ENCODE measurements at regions not wholly inside any gene's neighbourhood (a gene's known extent, or its start where the extent isn't known, plus 50 kb on each side); places are given as distances from the start of the nearest gene placed in this dataset.
"Not testable (repeated sequence)": the region's sequence is repeated elsewhere in the genome, so short reads cannot be mapped to it uniquely, and the experiment has no call there.

- H3K9me3 ChIP-seq (ENCODE audit: insufficient read depth, low read depth, low read length), result no peaks in the 10 kb centered on the region
- no peak for DNase-seq (ENCODE audit: low read depth)
- no peaks in the 10 kb centered on the region for H3K4me1 ChIP-seq (ENCODE audit: insufficient read depth, low read length)
- no peaks in the 10 kb centered on the region for H3K36me3 ChIP-seq (ENCODE audit: insufficient read depth, low read length)
- Mint-ChIP-seq H3K4me1 (ENCODE audit: low read depth, unreplicated experiment) (no peaks in the 10 kb centered on the region), H3K27me3 (ENCODE audit: low read depth, unreplicated experiment) (no peaks in the 10 kb centered on the region), H3K36me3 (ENCODE audit: low read depth, unreplicated experiment) (no peaks in the 10 kb centered on the region), H3K4me3 (ENCODE audit: unreplicated experiment) (no peak overlapping the region), H3K27ac (ENCODE audit: unreplicated experiment) (no peak overlapping the region), H3K9me3 (ENCODE audit: unreplicated experiment) (no peaks in the 10 kb centered on the region)
- no peak overlapping the region for H3K4me3 ChIP-seq (ENCODE audit: insufficient read depth, low read depth, low read length)
- no peaks in the 10 kb centered on the region for H3K79me2 ChIP-seq (ENCODE audit: insufficient read depth, low read length)
- FAIRE-seq, result no peak
- TF ChIP-seq EZH2 (IDR thresholded peaks at IDR 0.05; ENCODE audit: insufficient read depth, low read length) (no peak), CTCF (IDR thresholded peaks at IDR 0.05; ENCODE audit: insufficient read depth, low read depth, low read length) (no peak)
- no peak overlapping the region for H3K9ac ChIP-seq (ENCODE audit: low read length)
- no peaks in the 10 kb centered on the region for H4K20me1 ChIP-seq (ENCODE audit: insufficient read depth, low read length)
- no peak overlapping the region for H2AFZ ChIP-seq (ENCODE audit: low read depth, low read length)
- no peak overlapping the region for H3K4me2 ChIP-seq (ENCODE audit: low read length)
- H3K27me3 ChIP-seq (ENCODE audit: insufficient read depth, low read length), result no peaks in the 10 kb centered on the region
- H3K27ac ChIP-seq (ENCODE audit: low read depth, low read length), result no peak overlapping the region
These were observed 81.2 kb upstream of the NAA35 start for GRCh38 chr9:85859765-85860164.

DNA sequence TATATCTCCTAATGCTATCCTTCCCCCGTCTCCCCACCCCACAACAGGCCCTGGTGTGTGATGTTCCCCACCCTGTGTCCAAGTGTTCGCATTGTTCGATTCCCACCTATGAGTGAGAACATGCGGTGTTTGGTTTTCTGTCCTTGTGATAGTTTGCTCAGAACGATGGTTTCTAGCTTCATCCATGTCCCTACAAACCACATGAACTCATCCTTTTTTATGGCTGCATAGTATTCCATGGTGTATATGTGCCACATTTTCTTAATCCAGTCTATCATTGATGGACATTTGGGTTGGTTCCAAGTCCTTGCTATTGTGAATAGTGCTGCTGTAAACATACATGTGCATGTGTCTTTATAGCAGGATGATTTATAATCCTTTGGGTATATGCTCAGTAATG is 79.1 kb upstream of the NAA35 start:
- not testable (repeated sequence) for H3K9me3 Mint-ChIP-seq (ENCODE audit: unreplicated experiment); H3K27me3 ChIP-seq (ENCODE audit: insufficient read depth, low read length); H3K27ac Mint-ChIP-seq (ENCODE audit: unreplicated experiment); DNase-seq (ENCODE audit: low read depth); H3K36me3 Mint-ChIP-seq (ENCODE audit: low read depth, unreplicated experiment); H3K27me3 Mint-ChIP-seq (ENCODE audit: low read depth, unreplicated experiment); H3K9me3 ChIP-seq (ENCODE audit: insufficient read depth, low read depth, low read length); H3K4me1 ChIP-seq (ENCODE audit: insufficient read depth, low read length); FAIRE-seq; H3K9ac ChIP-seq (ENCODE audit: low read length); H2AFZ ChIP-seq (ENCODE audit: low read depth, low read length); H3K4me1 Mint-ChIP-seq (ENCODE audit: low read depth, unreplicated experiment); H3K4me3 ChIP-seq (ENCODE audit: insufficient read depth, low read depth, low read length); H3K79me2 ChIP-seq (ENCODE audit: insufficient read depth, low read length); H4K20me1 ChIP-seq (ENCODE audit: insufficient read depth, low read length); H3K36me3 ChIP-seq (ENCODE audit: insufficient read depth, low read length); H3K4me3 Mint-ChIP-seq (ENCODE audit: unreplicated experiment); H3K27ac ChIP-seq (ENCODE audit: low read depth, low read length); H3K4me2 ChIP-seq (ENCODE audit: low read length)

- Histone ChIP-seq H3K4me1 (ENCODE audit: insufficient read depth, low read length) (no peaks in the 10 kb centered on the region), H2AFZ (ENCODE audit: low read depth, low read length) (no peak overlapping the region), H3K4me3 (ENCODE audit: insufficient read depth, low read depth, low read length) (no peak overlapping the region), H3K27ac (ENCODE audit: low read depth, low read length) (no peak overlapping the region), H3K79me2 (ENCODE audit: insufficient read depth, low read length) (no peaks in the 10 kb centered on the region), H3K4me2 (ENCODE audit: low read length) (no peak overlapping the region), H3K27me3 (ENCODE audit: insufficient read depth, low read length) (no peaks in the 10 kb centered on the region), H3K36me3 (ENCODE audit: insufficient read depth, low read length) (no peaks in the 10 kb centered on the region), H3K9me3 (ENCODE audit: insufficient read depth, low read depth, low read length) (no peaks in the 10 kb centered on the region), H4K20me1 (ENCODE audit: insufficient read depth, low read length) (no peaks in the 10 kb centered on the region), H3K9ac (ENCODE audit: low read length) (no peak overlapping the region)
- H3K27me3 Mint-ChIP-seq (ENCODE audit: low read depth, unreplicated experiment), result no peaks in the 10 kb centered on the region
- TF ChIP-seq CTCF (IDR thresholded peaks at IDR 0.05; ENCODE audit: insufficient read depth, low read depth, low read length), result no peak
- TF ChIP-seq EZH2 (IDR thresholded peaks at IDR 0.05; ENCODE audit: insufficient read depth, low read length), result no peak
- no peak overlapping the region for H3K27ac Mint-ChIP-seq (ENCODE audit: unreplicated experiment)
- FAIRE-seq (no peak), DNase-seq (ENCODE audit: low read depth) (no peak)
- H3K4me3 Mint-ChIP-seq (ENCODE audit: unreplicated experiment), result no peak overlapping the region
- H3K9me3 Mint-ChIP-seq (ENCODE audit: unreplicated experiment), result no peaks in the 10 kb centered on the region
- no peaks in the 10 kb centered on the region for H3K36me3 Mint-ChIP-seq (ENCODE audit: low read depth, unreplicated experiment)
- H3K4me1 Mint-ChIP-seq (ENCODE audit: low read depth, unreplicated experiment), result no peaks in the 10 kb centered on the region
These were observed 77.1 kb upstream of the NAA35 start for GRCh38 chr9:85863875-85864274.

All from astrocyte (in vitro differentiated cells and primary cell).